ENCODE measurements at regions not wholly inside any gene's neighbourhood (a gene's known extent, or its start where the extent isn't known, plus 50 kb on each side); places are given as distances from the start of the nearest gene placed in this dataset.

DNA sequence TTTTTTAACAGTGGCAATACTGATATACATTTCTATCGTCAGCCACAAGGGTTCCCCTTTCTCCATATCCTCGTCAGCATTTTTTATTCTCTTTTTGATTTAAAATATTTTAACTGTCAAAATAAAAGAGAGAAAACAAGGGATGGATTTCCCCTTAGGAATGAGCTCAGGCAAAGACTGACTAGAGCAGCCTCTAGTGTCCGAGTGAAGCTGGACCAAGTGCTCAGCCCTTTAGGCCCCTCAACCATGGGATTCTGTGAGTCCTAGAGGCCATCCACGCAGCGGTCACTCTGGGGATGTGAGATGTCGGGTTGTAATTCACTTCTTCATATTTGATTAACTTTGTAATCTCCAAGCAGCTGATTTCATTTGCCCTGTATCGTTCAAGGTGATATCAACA is 137.4 kb upstream of the RNF32 start:
- no peak for TF ChIP-seq CTCF (IDR thresholded peaks at IDR 0.05; ENCODE audit: insufficient read depth, low read length)
- no peak for TF ChIP-seq POLR2AphosphoS5 (IDR thresholded peaks at IDR 0.05; ENCODE audit: low read depth)
- no peak for TF ChIP-seq GABPA (IDR thresholded peaks at IDR 0.05; ENCODE audit: low read depth)
- TF ChIP-seq, protein P1, sequence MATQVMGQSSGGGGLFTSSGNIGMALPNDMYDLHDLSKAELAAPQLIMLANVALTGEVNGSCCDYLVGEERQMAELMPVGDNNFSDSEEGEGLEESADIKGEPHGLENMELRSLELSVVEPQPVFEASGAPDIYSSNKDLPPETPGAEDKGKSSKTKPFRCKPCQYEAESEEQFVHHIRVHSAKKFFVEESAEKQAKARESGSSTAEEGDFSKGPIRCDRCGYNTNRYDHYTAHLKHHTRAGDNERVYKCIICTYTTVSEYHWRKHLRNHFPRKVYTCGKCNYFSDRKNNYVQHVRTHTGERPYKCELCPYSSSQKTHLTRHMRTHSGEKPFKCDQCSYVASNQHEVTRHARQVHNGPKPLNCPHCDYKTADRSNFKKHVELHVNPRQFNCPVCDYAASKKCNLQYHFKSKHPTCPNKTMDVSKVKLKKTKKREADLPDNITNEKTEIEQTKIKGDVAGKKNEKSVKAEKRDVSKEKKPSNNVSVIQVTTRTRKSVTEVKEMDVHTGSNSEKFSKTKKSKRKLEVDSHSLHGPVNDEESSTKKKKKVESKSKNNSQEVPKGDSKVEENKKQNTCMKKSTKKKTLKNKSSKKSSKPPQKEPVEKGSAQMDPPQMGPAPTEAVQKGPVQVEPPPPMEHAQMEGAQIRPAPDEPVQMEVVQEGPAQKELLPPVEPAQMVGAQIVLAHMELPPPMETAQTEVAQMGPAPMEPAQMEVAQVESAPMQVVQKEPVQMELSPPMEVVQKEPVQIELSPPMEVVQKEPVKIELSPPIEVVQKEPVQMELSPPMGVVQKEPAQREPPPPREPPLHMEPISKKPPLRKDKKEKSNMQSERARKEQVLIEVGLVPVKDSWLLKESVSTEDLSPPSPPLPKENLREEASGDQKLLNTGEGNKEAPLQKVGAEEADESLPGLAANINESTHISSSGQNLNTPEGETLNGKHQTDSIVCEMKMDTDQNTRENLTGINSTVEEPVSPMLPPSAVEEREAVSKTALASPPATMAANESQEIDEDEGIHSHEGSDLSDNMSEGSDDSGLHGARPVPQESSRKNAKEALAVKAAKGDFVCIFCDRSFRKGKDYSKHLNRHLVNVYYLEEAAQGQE (IDR thresholded peaks at IDR 0.05; ENCODE audit: insufficient replicate concordance, low read depth): no peak
